Stimulated activated effector memory CD8-positive, alpha-beta T cell treated with anti-CD3 and anti-CD28 coated beads, Interleukin-12 subunit alpha, Interleukin-12 subunit beta, amount 100 ng/mL, for 72 hours (primary cell): ENCODE measurements at regions not wholly inside any gene's neighbourhood (a gene's known extent, or its start where the extent isn't known, plus 50 kb on each side); places are given as distances from the start of the nearest gene placed in this dataset.

ENCODE experiments used
- ATAC-seq: fragments of 150-1000 bp; cut with Tn5 transposase; 2 replicates; pipeline ENCODE4 v1.10.0; 2021
- DNase-seq, 2 donors: peaks; one replicate each; pipeline ENCODE4 v3.0.0; 2021 to 2022; ENCODE audit warnings: low spot score in 2 of 2
- H3K27ac Mint-ChIP-seq: one replicate; pipeline ENCODE4 v1.8.0; 2022; ENCODE audit warnings: mild to moderate bottlenecking, mixed read lengths
- H3K36me3 Mint-ChIP-seq: one replicate; pipeline ENCODE4 v1.8.0; 2022; ENCODE audit warnings: mild to moderate bottlenecking, mixed read lengths
- H3K4me1 Mint-ChIP-seq: one replicate; pipeline ENCODE4 v1.8.0; 2022; ENCODE audit warnings: mixed read lengths
- H3K4me3 Mint-ChIP-seq: one replicate; pipeline ENCODE4 v1.8.0; 2022; ENCODE audit warnings: mild to moderate bottlenecking, mixed read lengths
- H3K9me3 Mint-ChIP-seq: one replicate; pipeline ENCODE4 v1.8.0; 2022; ENCODE audit warnings: mixed read lengths

DNA sequence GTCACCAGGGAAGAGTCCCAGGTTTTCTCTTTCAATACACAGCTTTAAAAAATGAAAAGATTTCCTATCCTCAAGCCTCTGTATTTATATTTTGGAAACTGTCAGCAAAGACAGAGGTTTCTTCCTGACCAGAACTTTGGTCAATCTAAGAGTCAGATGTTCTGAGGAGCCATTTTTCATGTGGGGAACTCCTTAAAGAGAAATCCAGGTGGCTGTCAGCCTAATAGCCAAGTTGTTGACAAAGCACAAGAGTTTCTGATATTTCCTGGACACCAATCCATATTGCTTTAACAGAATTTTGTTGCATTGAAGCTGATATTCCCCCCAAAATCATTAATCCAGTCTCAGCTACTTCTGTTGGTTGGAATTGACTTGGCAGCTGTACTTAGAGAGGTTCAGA lies 318.6 kb upstream of the NFIA start:
- no peak for ATAC-seq
- no peak overlapping the region for H3K27ac Mint-ChIP-seq
- no peaks in the 10 kb centered on the region for H3K4me1 Mint-ChIP-seq
- no peaks in the 10 kb centered on the region for H3K36me3 Mint-ChIP-seq
- H3K4me3 Mint-ChIP-seq: no peak overlapping the region
- no peak for DNase-seq
- H3K9me3 Mint-ChIP-seq: peaks cover 3% of the 10 kb centered on the region

DNA sequence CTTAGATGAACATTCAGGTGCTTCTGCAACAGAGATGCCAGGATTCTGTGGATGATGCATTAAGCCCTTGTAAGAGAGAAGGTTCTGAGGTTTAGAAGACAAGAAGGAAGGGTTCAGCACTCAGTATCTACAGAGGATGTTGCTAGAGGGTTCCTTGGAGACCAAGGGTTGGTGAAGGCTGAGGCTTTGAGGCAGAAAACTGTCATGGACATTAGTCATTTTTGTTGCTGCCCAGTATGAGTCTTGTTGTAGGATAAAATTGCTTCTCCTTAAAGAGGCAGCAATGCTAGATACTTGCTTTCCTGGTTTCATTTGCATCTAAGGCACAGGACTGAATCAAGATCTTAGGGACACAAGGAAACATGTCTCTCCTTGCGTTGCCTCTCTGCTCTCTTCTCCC lies 319.4 kb upstream of the NFIA start:
- no peaks in the 10 kb centered on the region for H3K36me3 Mint-ChIP-seq
- ATAC-seq (no peak), DNase-seq (no peak)
- peaks cover 3% of the 10 kb centered on the region for H3K9me3 Mint-ChIP-seq
- H3K4me1 Mint-ChIP-seq: no peaks in the 10 kb centered on the region
- no peak overlapping the region for H3K4me3 Mint-ChIP-seq
- H3K27ac Mint-ChIP-seq: no peak overlapping the region

DNA sequence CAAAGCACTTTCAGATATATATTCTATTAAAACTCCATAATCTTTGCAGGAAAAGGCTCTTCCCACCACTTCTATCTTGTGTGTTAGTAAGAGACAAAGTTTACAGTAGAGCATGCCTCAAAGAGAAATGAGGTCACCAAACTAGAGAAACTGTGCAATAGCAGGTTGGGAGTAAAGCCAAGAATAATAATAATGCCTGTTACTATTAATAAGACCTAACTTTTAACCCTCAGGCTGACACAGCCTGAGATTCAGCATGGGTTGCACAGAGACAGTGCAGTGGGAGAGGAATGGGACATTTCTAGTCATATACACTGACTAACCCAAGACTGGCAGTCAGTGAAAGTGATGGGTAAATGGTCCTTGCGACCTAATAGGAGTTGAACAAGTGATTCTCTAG lies 320.2 kb upstream of the NFIA start:
- no peak overlapping the region for H3K4me3 Mint-ChIP-seq
- no peak for DNase-seq
- no peak for ATAC-seq
- no peak overlapping the region for H3K27ac Mint-ChIP-seq
- H3K36me3 Mint-ChIP-seq: no peaks in the 10 kb centered on the region
- peaks cover 3% of the 10 kb centered on the region for H3K9me3 Mint-ChIP-seq
- H3K4me1 Mint-ChIP-seq: no peaks in the 10 kb centered on the region

DNA sequence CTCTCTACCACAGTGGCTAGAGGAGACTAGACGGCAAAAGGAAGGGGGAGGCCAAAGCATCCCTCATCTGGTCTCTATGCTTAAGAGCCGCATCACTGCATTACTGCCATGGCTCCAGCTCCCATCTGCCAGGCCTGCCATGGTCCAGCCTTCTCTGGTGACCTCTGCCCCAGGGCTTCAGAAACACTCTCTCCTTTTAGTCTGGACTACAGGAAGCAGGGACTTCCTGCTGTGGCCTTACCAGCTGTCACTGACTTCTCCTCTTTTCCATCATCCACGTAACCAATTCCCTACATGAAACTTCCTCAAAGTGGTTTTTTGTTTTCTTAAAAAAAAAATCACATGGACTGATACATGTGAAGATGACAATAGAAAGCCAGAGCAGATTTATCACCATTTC lies 323.1 kb upstream of the NFIA start:
- Mint-ChIP-seq H3K9me3 (no peaks in the 10 kb centered on the region), H3K36me3 (no peaks in the 10 kb centered on the region), H3K4me1 (no peaks in the 10 kb centered on the region), H3K27ac (no peak overlapping the region), H3K4me3 (no peak overlapping the region)
- no peak for DNase-seq
- ATAC-seq: no peak

DNA sequence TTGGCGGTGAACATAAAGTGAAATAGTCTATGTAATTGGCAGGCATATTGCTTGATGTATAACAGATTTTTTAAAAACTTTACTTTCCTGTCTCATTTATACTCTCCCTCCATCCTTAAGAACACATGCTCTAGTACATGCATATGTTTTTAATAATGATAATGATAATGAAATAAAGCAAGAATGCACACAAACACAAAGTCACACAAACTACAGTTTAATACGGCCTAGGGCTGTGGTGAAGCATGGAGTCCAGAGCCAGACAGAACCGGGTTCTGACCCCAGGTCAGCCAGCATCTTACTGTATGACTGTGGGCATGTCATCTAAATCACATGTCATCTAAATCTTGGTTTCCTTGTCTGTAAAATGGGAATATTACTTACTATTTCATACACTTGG lies 324.9 kb upstream of the NFIA start:
- H3K27ac Mint-ChIP-seq: no peak overlapping the region
- H3K4me1 Mint-ChIP-seq: no peaks in the 10 kb centered on the region
- DNase-seq: no peak
- H3K4me3 Mint-ChIP-seq: no peak overlapping the region
- no peaks in the 10 kb centered on the region for H3K36me3 Mint-ChIP-seq
- no peaks in the 10 kb centered on the region for H3K9me3 Mint-ChIP-seq
- ATAC-seq: no peak

DNA sequence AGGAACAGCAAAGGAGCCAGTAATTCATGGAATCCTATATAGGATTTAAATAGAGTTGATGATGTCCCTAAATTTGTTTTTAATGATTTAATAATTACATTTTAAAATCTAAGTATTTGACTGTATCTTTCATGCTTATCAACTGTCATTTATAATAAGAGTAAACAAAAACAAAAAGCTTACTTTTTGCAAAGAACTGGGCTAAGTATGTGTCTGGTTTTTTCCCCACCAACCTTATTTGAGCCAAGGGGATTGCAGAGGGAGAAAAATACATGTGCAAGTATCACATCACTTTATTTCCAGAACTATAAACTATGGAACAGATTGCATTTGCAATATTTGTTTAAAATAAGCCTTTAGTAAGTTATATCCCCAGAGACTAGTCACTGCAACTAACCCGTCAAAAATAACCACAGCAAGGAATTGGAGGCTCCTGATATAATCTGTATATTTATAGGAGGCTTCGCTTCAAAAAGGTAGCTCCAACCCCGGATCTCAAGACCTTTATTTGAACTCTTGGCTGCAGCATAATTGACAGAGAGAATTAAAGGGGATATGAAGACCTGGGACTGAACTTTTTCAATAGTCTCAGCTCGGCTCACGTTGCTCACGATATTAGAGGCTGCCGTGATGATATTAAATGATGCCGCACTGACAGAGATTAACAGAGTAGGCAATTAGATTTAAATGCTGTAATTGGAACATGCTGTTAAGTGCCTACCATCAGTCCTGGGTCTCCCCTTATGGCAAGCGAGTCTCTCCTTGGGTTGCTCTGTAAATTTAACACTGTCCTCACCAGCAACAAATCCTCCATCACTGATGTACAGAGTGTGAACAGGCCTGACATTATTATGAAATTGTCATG lies 329.1 kb upstream of the NFIA start:
- Mint-ChIP-seq H3K27ac (no peak overlapping the region), H3K36me3 (no peaks in the 10 kb centered on the region), H3K4me3 (no peak overlapping the region), H3K4me1 (no peaks in the 10 kb centered on the region), H3K9me3 (no peaks in the 10 kb centered on the region)
- DNase-seq (no peak), ATAC-seq (no peak)

DNA sequence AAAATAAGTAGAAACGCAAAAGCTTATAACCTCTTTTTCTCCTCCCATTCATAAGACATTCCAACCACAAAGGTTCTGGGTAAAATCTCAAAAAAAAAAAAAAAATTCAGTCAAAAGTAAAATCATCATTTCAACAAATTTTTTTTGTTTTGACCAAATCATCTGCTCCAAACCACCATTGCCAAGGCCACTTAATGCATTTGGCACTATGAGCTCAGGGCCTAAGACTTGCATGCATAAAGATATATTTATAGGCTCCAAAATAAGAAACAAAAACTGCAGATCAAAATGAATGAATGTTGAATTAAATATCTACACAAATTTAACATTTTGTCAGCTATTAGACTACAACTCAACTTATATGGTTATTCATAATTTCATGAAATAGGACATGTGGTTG lies 331.1 kb upstream of the NFIA start:
- Mint-ChIP-seq H3K36me3 (no peaks in the 10 kb centered on the region), H3K4me1 (no peaks in the 10 kb centered on the region), H3K4me3 (no peak overlapping the region), H3K27ac (no peak overlapping the region), H3K9me3 (no peaks in the 10 kb centered on the region)
- ATAC-seq (no peak), DNase-seq (no peak)

DNA sequence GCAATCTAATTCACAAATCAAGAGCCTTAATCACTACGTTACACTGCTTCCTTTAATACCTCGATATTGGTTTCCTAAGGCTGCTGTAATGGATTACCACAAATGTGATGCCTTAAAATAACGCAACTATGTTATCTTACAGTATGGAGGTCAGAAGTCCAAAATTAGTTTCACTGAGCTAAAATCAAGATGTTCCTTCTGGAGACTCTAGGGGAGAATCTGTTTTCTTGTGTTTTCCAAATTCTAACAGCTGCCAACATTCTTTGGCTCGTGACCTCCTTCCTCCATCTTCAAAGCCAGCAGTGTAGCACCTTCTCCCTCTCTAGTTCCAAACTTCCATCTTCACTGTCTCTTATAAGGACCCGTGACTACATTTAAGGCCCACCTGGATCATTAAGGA lies 335.0 kb upstream of the NFIA start:
- no peak overlapping the region for H3K4me3 Mint-ChIP-seq
- DNase-seq (no peak), ATAC-seq (no peak)
- no peaks in the 10 kb centered on the region for H3K4me1 Mint-ChIP-seq
- no peaks in the 10 kb centered on the region for H3K9me3 Mint-ChIP-seq
- no peaks in the 10 kb centered on the region for H3K36me3 Mint-ChIP-seq
- no peak overlapping the region for H3K27ac Mint-ChIP-seq

DNA sequence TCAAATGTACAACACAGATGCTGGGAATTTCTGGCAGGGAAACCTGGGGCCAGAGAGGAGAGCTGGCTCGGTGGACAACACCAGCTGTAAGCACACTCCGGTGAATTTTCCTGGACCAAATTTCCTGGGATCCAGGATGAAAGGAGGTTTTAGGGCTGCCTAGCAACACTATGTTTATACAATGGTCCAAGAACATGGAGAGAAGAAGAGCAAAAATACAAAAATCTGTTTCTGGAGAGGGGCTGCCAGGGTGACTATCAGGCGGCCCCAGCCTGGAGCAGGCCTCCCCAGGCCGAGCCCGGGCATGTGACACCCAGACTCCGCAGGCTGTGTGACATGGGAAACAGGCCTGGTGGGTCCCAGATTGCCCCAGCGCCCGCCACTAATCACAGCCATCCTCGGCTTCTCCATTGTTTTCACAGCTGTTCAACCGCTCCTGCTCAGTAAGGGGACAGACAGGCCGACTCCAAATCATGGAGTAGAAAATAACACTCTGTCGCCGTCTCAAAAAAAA lies 336.0 kb upstream of the NFIA start:
- no peaks in the 10 kb centered on the region for H3K4me1 Mint-ChIP-seq
- no peak for DNase-seq
- no peak for ATAC-seq
- no peak overlapping the region for H3K4me3 Mint-ChIP-seq
- no peaks in the 10 kb centered on the region for H3K36me3 Mint-ChIP-seq
- no peaks in the 10 kb centered on the region for H3K9me3 Mint-ChIP-seq
- H3K27ac Mint-ChIP-seq: no peak overlapping the region

DNA sequence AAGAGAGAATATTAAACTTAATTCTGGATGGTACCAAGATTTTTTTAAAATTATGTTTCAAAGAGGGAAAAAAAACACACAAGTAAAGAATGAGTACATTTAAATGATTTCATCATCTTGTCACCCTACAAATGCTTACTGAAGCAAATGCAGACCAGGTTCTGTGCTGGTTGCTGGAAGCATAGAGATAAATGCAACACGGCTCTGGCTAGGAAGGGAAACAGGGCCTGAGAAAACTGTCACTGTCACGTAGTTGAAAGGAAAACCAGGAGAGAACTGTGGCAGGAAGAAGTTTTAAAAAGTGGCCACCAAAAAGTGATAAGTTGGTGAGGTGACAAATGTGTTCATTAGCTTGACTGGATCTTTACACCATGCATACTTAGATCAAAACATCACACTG lies 336.9 kb upstream of the NFIA start:
- no peaks in the 10 kb centered on the region for H3K9me3 Mint-ChIP-seq
- no peak overlapping the region for H3K27ac Mint-ChIP-seq
- no peak overlapping the region for H3K4me3 Mint-ChIP-seq
- ATAC-seq: no peak
- H3K36me3 Mint-ChIP-seq: no peaks in the 10 kb centered on the region
- H3K4me1 Mint-ChIP-seq: no peaks in the 10 kb centered on the region
- no peak for DNase-seq

DNA sequence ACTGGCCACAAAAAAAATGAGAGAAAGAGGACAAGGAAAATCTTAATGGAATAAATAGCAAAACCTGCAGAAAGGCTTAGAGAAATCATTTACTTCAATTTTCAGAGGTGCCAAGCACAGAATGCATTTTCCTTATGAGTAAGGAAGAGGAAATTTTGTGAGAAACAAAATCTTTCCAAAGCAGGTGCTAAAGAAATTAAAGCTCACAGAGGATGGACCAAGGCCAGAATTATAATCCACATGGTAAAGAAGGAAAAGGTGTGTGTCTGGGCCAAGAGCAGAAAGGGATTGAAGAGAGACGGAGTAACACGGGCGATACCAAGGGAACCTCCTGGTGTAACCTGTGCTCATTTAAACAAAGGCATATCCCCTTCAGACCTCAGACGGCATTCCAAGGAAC lies 340.0 kb upstream of the NFIA start:
- no peak overlapping the region for H3K27ac Mint-ChIP-seq
- no peaks in the 10 kb centered on the region for H3K4me1 Mint-ChIP-seq
- H3K9me3 Mint-ChIP-seq: no peaks in the 10 kb centered on the region
- H3K4me3 Mint-ChIP-seq: no peak overlapping the region
- ATAC-seq: no peak
- H3K36me3 Mint-ChIP-seq: no peaks in the 10 kb centered on the region
- DNase-seq: no peak

DNA sequence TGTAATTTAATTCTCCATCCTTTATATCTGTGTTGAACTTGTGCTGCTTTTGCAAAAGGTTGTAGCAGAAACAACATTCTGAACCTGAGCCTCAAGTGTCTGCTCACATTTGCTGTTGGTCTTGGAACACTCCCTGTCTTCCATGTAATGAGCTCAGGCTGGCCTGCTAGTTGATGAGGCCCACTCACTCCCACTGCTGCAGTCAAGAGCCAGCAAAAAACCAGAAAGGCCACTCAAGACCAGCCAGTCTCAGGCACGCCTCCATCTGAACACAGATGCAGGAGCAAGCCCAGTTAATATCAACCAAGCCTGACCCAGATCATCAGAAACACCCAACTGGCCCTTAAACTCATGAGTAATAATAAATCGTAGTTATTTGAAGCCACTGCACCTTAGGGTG lies 342.2 kb upstream of the NFIA start:
- Mint-ChIP-seq H3K36me3 (no peaks in the 10 kb centered on the region), H3K4me1 (no peaks in the 10 kb centered on the region)
- no peak for ATAC-seq

DNA sequence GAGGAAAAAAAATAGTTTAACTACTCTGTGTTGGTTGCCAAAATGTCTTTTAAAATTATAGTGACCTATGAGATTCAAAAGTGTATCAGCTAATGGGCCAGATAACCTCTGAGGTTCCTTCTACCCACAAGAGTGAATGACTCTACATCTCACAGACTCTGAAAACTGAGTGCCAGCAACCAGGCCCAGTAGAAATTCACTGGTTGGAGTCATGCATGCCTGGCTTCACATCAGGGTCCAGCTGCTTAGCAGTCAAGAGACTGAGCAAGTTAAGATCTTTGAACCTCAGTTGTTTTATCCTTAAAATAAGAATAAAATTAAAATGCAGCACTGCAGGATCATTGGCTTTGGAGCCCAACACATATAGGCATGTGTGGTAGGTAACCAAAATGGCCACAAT lies 342.6 kb upstream of the NFIA start:
- Mint-ChIP-seq H3K4me3 (no peak overlapping the region), H3K9me3 (no peaks in the 10 kb centered on the region), H3K4me1 (no peaks in the 10 kb centered on the region), H3K36me3 (no peaks in the 10 kb centered on the region), H3K27ac (no peak overlapping the region)
- ATAC-seq: no peak
- DNase-seq: no peak

More for the DNA sequence above, 342.2 kb upstream of the NFIA start:
- no peak overlapping the region for H3K27ac Mint-ChIP-seq
- no peaks in the 10 kb centered on the region for H3K9me3 Mint-ChIP-seq
- no peak overlapping the region for H3K4me3 Mint-ChIP-seq
- DNase-seq: no peak

DNA sequence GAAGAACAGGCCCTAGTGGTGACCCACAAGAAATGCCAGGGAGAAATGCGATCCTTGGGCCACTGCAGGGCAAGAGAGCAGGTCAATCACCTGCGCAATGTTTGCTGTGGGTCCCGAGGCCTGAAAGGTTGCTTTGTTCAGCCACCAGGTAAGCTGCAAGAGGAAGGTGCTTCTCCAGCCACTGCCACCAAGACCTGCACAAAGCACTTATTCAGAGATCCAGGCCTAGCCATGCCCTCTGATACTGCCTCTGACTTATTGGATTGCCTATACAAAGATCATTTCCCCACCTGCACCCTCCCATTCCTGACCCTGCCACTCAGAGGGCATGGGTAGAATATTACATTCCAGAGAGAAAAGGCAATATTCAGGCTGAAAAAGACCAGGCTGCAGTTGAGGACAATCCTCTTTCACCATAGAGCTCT lies 349.4 kb upstream of the NFIA start:
- no peak overlapping the region for H3K27ac Mint-ChIP-seq
- no peak overlapping the region for H3K4me3 Mint-ChIP-seq
- DNase-seq (no peak), ATAC-seq (peak; percentile 13)
- H3K4me1 Mint-ChIP-seq: no peaks in the 10 kb centered on the region
- no peaks in the 10 kb centered on the region for H3K36me3 Mint-ChIP-seq
- no peaks in the 10 kb centered on the region for H3K9me3 Mint-ChIP-seq

DNA sequence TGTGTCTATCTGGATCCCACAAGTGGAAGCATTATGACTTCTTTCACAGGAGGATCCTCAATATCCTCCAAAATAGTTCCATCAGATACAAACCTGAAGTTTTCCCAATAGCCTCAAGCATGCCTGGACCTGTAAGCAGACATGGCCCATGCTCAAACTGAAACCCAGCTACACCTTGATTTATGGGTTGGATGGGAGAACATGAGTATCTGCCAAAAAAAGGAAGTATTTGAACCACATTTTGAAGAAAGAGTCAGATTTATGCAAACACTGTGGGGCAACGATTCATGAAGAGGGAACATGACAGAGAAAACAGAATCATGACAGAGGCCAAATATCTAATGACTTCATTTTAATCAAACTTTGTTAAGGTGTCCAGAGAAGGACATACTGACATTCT lies 351.0 kb upstream of the NFIA start:
- Mint-ChIP-seq H3K4me1 (no peaks in the 10 kb centered on the region), H3K36me3 (no peaks in the 10 kb centered on the region), H3K27ac (no peak overlapping the region), H3K9me3 (no peaks in the 10 kb centered on the region), H3K4me3 (no peak overlapping the region)
- DNase-seq (no peak), ATAC-seq (no peak)

DNA sequence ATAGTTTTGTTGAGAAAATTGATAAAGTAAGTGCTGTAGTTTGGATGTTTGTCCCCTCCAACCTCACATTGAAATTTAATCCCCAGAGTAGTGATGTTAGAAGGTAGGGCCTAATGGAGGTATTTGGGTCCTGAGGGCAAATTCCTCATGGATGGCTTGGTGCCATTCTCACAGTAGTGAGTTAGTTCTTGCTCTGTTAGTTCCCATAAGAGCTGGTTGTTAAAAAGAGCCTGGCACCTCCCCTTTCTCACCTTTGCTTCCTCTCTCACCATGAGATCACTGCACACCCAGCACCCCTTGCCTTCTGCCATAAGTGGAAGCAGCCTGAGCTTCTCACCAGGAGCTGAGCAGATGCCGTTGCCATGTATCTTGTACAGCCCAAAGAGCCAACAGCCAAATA lies 354.8 kb upstream of the NFIA start:
- peaks cover 4% of the 10 kb centered on the region for H3K9me3 Mint-ChIP-seq
- no peak overlapping the region for H3K27ac Mint-ChIP-seq
- ATAC-seq: no peak
- H3K4me1 Mint-ChIP-seq: no peaks in the 10 kb centered on the region
- H3K36me3 Mint-ChIP-seq: no peaks in the 10 kb centered on the region
- no peak for DNase-seq
- H3K4me3 Mint-ChIP-seq: no peak overlapping the region
